NCI-H2171 treated with DMSO at 0.1 percent for 48 hours (cell line): ENCODE measurements at regions not wholly inside any gene's neighbourhood (a gene's known extent, or its start where the extent isn't known, plus 50 kb on each side); places are given as distances from the start of the nearest gene placed in this dataset.
A peak's percentile ranks its signal among the peaks of the same experiment; 100 is the strongest.

Experiments
- DNase-seq: peaks from one replicate; lab custom pipeline; 2025; lab: John Stamatoyannopoulos, UW

DNA sequence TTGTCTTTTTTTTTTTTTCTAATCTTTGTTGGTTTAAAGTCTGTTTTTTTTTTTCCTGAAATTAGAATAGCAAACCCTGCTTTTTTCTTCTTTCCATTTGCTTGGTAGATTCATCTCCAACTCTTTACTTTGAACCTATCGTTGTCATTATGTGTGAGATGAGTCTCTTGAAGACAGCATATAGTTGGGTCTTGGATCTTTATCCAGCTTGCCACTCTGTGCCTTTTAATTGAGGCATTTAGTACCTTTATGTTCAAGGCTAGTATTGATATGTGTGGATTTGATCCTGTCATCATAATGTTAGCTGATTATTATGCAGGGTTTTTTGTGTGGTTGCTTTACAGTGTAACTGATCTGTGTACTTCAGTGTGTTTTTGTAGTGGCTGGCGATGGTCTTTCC, 383.8 kb downstream of the MAN2A1 start:
- no peak for DNase-seq

DNA sequence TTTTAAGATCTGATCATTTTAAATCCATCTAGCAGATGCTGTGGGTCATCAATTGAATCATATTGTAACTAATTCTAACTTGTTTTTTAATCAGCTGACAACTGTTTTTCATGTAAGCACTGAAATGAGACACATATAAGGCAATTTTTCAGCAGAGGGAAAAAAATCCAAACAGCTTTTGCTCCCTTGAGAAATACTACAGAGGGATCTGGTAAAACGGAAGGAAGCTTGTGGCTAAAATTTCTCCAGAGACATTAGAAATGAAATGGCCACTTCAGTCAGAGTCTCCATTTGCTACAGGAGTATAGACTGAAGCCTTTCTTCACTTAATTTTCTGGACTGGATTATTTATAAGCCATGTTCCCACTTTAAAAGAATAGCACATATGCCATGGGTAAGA, 385.9 kb downstream of the MAN2A1 start:
- DNase-seq = no peak

DNA sequence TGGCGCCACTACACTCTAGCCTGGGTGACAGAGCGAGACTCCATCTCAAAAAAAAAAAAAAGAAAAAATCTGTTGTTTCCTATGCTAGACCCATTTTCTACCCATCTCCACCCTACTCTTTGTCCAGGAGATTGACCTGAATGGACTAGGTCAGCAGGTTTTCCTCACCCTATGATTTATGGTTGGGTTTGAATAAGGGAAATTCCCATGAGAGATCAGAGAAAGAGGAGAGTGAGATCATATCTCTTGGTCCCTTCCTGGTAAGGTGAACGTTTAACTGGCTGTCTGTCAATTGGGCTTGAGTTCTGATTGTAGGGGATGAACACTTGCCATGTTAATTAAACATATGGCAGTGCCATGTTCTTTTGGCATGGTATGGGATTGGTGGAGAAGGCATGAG, 387.4 kb downstream of the MAN2A1 start:
- DNase-seq = no peak

DNA sequence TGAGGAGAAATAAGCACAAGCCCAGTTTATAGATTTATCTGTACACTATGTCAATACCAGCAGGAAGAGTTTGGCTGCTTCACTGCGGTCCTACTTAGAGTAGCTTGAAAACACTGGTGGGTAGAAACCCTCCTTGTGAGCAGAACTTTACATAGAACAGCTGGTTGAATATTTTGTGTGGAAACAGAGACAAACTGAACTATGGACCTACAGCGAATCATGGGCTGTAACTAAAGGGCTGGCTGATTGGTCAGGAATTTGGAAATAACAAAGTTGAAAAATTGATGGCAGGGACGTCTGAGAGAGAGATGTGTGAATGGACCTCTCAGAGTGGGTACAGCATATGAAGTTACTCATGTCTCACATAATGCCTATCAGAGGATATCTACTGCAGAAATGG, 392.5 kb downstream of the MAN2A1 start:
- no peak for DNase-seq

DNA sequence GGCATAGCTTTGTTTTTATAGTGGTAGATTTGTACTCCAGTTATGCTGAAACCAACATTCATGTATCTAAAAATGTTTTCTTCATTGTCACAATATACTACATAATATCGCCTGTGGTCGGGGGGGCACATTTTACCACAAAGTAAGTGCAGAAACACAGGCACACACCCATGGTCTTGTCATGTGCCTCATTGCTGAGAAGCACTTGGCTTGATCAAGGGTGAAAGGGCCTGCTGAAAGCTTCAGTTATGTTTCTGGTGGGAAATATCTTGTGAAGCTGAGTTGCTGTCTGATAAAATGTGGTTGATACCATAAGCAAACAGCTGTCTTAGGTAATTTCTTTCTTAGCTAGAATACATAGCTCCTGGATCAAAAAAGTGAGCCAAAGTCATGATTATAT, 393.1 kb downstream of the MAN2A1 start:
- no peak for DNase-seq

DNA sequence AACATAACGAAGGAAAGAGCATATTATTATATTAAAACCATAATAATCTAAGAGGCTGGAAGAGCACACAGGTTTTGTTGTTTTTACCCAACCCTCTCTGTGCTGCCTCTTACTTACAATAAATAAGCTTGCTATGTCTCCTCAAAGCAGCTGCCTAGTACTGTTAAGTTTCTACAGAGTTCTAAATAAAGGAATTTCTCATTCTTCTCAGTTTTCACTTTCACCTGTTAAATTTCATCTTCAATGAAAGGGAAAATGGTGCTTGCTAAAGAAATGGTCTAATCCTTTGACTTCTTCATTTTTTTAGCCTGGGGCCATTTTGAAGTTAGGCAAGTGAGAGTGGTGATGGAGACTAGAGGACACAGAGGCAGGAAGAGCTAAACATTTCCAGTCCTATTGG, 396.1 kb downstream of the MAN2A1 start:
- DNase-seq = no peak

DNA sequence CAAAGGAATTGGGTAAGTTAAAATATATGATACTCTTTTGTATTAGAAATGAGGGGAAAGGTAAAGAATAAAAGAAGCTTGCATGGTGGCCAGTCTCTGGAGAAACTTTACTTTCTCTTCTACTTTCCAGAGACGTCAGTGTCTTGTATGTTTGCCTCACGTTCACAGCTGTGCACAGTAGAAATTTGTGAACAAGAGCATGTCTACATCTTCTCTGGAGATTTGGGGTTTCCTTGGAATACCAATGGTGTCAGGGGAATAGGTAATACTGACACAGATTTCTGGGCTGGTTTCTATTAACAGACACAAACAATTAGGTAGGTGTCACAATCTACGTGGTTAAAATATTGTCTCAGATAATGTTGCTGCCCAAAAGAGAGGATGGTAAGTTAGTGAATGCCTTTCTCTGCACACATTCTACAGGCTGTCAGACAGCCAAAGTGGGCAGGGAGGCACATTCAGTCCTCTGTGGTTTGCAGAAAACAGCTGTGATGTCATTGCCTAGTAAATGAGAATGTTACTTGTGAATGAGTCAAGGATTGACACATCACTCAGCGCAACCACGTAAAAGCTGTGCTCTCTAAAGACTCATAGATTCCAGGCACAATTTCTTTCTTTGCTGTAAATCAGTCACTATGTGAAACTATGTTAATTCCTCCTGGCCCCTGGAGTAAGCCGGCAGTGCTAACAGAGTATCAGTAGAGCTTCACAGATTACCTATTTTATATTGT, 397.1 kb downstream of the MAN2A1 start:
- DNase-seq = no peak

DNA sequence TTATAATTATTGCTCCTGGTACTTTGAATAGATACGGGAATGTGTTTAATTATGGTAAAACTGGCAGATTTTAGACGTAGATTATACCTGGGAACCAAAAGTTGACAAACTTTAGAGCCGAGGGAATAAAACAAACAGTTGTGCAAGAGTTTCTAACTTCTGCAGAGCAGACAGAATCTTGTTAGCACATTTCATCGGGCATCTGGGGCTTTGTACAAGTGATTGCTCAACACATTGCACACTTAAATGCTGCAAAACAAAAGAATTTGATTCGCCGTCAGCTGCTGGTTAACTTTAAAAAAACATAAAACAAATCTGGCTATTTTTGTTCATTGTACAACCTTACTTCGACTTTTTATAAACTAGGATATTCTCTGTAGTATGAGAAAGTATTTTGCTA, 398.1 kb downstream of the MAN2A1 start:
- no peak for DNase-seq

DNA sequence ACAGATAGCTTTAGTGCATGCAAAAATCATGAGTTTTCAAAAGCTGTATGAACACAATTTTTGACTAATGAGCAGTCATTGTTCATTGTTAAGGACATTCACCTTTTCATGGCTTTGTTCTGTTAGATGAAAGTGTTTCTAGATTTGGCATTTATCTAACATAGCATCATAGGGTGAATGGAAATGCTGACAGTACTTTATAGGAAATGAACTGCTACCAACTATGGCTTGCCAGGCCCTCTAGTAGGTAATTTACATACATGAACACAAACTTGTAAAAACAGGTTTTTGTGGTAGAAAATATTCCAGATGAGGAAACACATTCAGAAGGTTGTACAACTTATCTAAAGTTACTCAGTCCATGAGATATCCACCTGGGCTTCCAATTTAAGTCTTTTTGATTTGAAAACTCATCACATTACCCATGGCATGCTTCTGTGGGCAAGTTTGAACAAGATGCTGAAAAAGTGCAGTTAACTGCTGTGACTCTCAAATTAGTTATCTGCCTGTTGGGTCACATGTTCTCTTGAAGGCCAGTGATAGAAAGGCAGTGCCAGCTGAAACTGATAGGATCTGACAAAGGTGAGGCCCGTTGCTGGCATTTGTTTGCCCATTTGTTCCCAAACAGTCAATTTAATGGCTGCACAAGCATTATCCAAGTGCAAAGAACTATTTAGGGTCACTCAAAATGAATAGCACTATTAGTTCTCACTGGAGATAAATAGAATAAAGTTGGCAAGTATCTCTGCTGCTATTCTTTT, 399.1 kb downstream of the MAN2A1 start:
- peak; percentile 1 for DNase-seq

DNA sequence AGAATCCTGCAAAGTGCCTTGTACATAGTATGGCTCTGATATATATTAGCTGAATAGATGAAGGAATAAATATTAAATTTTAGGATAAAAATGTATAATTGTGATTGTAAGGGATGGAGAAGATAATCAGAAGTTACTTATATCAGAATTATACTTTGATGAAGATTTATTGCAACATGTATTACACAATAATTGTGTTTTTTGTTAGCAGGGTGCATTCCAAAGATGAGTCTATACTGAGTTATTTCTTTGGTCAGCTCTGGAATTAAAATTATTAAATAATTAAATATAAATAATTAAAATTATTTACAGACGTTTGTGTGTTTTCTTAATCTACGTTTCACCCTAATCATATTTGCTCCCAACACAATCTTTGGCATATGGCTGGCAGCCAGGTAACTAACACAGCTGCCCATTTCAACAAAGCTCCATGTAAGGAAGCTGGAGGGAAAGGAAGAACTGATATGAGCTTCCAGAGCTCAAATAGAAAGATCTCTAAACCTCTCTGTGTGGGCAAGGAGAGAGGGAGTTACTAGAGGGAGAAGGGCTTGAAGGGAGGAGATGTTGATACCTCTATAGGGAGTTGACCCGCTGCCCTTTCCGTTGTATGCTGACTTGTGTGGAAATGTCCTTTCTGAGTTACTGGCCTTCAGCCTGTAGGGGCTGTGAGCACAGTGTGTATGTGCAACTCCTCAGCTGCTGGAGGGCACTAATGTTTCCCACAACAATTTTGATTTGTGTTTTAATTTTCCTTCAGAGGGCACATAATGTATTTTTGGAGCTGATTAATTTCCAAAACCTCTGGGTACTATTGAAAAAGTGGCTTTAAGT, 403.4 kb downstream of the MAN2A1 start:
- DNase-seq = no peak

DNA sequence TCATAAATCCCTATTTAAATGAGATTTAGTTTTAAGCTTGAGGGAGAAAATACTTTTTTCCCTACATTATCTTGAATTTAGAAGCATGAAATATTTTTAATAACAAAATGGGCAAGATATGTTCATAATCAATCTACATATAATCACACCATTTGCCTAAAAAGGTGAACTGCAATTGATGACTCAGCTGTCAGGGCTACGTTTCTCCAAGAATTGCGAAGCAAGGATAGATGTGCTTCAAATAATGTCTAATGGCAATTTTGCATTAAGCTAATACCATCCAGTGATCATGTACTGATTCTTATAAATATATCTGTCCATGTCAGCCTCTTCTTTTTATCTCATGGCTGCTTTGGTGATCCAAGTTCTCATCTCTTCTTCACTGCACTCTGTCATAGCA, 404.4 kb downstream of the MAN2A1 start:
- no peak for DNase-seq

DNA sequence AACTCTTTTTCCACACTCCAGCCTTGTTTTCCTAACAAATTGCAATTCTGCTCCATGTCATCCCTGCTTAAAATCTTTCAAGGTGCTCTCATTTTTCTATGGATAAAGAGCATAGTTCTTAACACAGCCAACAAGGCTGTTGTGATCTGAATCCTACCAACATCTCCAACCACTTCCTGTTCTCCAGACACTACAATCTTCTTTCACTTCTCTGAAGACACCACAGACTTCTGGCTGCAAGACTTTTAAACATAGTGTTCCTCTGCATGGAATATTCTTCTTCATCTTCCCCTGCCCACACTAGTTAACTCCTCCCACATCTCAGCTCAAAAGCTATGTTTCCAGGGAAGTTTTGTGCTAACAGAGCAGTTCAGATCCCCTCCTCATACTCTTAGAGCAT, 404.8 kb downstream of the MAN2A1 start:
- DNase-seq = no peak

DNA sequence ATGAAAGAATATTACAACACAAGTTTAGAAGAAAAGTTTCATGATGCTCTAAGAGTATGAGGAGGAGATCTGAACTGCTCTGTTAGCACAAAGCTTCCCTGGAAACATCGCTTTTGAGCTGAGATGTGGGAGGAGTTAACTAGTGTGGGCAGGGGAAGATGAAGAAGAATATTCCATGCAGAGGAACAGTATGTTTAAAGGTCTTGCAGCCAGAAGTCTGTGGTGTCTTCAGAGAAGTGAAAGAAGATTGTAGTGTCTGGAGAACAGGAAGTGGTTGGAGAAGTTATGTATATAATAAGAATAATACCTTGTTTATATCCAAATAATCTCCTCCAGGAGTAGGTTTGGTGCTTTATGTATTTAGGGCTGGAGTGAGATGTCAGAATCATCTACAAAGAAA, 406.7 kb downstream of the MAN2A1 start:
- no peak for DNase-seq

DNA sequence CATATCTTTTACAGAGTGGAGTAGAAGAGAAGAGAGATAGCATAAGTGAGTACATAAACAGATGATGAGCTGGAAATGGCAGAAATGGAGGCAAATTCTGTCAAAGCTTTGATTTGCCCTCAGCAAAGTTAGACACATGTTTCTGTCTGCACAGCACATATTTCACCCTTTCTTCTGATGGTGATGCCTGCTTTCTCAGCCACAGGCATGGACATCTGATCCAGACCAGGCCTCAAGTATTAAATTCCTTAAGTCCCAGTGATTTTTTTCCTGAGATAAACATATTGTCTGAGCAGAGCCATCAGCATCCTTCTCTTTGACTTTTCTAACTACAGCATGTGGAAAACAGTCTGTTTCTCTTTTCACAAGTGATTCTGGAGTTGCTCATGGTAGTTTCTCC, 409.8 kb downstream of the MAN2A1 start:
- DNase-seq = no peak

DNA sequence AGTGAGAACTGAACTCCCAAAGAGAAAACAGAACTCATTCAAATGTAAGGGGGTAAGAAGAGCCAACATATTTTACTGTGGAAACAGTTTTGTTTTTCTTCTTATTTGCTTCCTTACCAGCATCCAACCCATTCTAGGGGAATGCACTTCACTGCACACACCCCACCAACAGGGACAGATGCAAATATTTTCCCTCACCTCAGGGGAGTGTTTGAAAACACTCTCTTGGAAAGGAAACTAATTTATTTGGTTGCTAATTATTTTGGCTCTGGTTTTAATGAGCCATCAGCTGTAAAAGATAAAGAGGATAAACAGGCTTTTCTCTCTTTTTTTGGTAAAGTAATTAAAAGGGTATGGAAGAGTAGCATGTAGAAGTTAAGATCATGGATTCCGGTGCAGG, 413.4 kb downstream of the MAN2A1 start:
- DNase-seq = no peak

DNA sequence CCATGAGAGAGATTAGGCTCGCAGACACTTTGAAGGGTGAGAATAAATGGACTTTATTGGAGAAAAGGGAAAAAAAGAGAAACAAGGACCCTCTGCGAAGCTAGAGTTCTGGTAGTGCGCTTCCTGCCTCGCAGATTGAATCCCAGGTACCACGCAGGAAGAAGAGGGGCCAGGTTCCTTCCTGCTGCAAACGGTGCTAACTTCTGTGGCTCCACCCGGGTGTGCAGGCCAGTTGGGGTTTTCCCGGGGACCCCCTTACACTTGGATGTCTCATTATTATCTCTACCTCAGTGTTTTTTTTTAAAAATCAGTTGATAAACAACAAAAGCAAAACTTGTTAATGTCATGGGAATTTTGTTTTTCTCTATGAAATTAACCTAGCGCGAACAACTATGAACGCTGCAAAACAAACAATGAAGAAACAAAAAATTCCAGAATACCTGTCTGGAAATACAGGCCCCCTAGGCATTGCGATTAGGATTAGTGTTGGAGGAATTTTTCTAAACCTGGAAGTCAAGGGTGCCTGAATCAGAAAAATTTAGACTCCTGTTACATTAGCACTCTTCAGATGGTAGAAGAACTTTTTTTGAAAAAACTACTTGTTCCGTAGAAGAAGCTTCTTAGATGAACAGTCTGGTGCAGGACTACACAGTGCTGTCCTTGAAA, 414.5 kb downstream of the MAN2A1 start:
- no peak for DNase-seq

DNA sequence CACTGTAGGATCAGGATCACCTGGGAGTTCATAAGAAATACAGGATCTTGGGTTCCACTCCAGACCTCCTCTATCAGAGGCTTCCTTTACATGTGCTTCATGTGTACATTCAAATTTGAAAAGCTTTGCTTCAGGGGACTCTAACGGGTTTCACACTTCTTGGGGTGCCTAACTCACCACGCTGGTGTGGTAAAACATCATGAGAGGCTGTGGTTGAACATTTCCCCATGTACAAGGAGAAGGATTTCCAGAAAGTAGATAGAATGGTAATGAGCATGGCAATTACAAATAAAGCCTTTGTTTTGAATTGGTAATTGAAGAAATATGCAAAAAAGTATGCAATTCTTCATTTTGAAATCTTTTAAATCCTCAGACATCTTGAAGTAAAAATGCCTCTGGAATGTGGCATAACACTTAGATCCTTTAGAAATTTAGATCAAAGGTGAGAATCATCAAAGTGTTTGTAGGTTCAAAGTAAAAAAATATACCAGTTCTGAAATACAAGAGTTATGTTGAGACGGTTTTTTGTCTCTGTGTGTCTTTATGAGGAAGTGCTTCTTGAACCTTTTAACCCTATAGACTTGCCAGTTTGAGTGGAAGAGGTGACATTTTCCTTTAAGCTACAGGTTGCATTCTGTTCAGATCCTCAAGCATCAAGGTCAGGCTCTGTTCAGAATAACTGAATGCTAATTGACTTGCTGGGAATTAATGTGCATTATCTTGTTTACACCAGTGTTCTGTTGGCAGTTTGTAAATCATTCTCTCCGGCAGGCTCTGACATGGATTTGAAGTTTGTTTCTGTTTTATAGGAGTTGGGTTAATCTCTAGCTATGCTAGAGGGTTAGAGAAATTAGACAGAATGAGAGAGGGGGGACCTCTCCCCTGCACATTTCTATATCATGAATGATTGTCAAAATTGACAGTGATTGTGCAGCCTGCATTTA, 415.3 kb downstream of the MAN2A1 start:
- no peak for DNase-seq

DNA sequence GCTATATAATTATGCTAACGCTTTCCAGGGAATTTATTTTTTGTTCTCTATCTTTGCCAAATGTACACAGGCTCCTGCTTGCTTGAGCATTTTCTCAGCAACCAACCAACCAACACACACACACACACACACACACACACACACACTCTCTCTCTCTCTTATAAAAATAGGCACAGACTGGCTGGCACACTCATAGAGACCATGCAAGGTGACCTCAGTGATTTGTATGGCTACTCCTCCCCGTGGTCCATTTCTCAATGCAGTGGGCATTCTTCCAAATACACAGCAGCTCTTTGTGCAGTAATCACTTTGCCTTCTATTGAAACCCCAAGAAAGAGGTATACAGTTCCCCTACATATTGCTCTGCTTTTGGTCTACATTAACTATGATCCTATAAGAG, 416.0 kb downstream of the MAN2A1 start:
- DNase-seq = no peak

DNA sequence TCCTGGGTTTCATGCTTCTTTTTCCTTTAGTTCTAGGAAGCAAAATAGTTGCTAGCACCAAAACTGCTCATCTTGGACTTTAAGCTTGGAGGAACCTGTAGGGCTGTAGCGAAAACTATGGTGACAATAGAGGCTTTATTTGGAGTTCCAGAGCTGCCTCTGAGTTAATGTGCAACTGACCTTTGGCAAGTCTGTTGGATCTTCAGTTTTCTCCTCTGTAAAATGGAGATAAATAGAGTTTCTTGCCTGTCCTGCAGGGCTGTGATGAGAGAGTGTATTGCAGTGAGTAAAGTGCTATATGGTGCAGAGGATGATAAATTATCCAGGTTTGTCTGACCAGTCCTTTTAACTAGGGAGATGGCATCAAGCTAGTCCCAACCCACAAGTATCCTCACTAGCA, 417.0 kb downstream of the MAN2A1 start:
- DNase-seq = no peak

DNA sequence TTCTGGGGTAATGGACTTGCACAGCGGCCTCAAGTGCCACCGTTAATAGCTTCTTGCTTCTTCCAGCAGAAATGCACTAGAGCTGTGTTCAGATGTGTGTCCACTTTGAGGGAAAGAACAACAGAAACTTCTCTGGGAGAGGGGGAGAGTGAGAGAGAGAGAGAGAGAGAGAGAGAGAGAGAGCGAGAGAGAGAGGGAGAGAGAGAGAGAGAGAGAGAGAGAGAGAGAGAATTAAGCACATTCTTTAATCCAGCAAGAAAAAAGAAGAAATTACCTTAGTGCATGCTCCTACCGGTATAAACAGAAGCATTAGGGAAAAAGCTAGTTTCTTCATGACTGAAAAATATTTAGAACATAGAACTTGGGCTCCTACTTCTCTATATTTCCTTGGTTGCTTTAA, 418.8 kb downstream of the MAN2A1 start:
- DNase-seq = no peak

DNA sequence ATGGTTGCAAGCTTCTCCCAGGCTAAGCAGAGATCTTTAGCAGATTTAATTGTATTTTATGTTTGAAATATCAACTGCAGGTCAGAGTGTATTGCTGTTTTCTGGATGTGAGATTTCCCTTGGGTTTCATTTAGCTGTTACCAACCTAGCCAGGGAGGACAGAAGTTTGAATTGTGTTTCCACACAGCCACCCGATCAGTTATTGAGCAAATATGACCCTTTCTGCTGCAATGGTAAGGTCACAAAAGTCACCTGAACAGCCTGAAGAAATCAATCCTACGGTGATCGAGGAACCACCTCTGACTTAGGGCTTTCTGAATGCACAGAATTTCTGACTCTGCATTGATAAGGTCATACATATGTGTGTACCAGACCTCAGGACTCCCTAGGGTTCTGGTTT, 419.9 kb downstream of the MAN2A1 start:
- DNase-seq = no peak
